Muscle of arm (tissue), 1 donor: ENCODE measurements at regions not wholly inside any gene's neighbourhood (a gene's known extent, or its start where the extent isn't known, plus 50 kb on each side); places are given as distances from the start of the nearest gene placed in this dataset.

Source experiments
- DNase-seq: peaks from one replicate; pipeline ENCODE4 v3.0.0-alpha.2; 2013

DNA sequence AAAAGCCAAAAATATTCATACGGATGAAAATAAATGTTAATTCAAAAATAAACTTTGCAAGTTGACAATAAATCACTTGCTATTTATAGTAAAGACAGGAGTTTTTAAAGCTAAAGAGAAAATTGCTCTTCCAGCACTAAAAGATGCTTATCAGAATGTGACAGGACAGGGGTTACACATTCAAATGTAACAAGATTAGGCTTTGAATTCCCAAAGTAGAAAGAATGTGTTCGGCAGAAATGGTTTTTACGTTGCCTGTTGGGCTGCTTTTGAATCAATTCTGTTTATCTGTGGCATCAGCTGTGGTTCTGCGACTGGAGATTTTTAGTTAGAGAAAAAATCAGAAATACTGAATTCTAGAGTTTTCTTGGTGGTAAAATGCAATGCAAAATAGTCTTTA lies 669.4 kb downstream of the CPS1 start:
- no peak for DNase-seq

- no peak for DNase-seq
Measured at GRCh38 chr2:211228559-211228958, 672.2 kb downstream of the CPS1 start.

DNA sequence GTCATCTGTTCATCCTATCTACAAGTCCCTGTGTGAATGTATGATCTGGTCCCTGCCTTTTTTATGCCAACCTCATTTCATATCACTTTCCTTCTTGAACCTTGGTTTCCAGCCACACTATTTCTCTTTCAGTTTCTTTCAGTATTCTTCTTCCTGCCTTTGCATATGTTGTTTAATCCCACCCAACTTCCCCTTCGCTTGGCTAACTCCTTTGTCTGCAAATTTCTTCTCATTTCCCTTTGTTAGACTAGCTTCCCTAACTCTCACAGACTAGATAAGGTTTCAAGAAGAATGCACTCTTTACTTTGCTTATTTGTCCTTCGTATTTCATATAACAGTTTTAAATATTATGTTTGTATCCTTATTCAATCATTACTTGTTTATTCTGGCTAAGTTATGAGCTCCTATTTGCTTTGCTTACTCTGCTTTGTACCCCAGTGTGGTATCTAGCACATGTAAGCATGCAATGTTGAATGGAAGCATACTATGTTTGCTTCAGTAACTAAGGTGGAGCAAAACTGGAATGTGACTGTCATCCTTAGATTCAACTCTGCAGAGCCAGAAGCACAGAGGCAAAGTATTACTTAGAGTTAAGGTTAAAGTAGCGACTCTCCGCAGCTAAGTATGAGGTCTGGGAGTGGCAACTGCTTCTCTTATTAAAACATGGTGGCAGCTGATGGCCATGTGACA lies 681.3 kb downstream of the CPS1 start:
- no peak for DNase-seq

DNA sequence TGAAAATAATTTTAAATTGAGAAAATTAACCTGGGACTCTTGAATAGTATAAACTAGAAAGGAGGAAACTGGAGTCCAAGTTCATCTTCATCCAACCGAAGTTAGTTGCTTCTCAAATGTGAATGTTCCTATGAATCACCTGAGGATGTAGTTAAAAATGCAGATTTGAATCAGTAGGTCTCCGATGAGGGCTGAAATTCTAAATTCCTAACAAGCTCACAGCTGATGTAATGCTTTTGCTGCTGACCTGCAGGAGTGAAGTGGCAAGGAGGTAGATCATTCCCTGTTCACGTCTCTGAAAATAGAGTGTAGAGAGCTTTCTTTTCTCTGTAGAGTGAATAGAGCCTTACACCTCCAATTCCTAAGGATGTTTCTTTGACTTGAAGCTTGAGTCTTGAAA lies 685.5 kb downstream of the CPS1 start:
- no peak for DNase-seq

- no peak for DNase-seq
Measured at GRCh38 chr2:211247751-211248150, 691.4 kb downstream of the CPS1 start.

DNA sequence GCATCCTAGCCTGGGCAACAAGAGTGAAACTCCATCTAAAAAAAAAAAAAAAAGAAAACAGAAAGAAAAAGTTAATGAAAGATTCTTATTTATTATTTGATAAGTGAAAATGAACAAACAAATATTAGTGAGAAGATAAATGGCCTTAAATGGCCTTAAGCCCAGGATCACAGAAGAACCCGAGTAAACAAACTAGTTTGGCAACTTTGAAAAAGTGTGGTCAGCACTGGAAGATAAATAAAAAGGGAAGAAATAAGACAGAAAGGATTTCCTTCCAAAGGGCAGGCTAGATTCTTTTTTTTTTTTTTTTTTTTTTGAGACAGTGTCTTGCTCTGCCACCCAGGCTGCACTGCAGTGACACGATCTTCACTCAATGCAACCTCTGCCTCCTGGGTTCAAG lies 692.4 kb downstream of the CPS1 start:
- DNase-seq = no peak

- no peak for DNase-seq
Measured at GRCh38 chr2:211251016-211251415, 694.6 kb downstream of the CPS1 start.

- DNase-seq = no peak
Measured at GRCh38 chr2:211258646-211259335, 702.4 kb downstream of the CPS1 start.

- no peak for DNase-seq
Measured at GRCh38 chr2:211259831-211260476, 703.6 kb downstream of the CPS1 start.

GRCh38 chr2:211270257-211270656 lies 713.9 kb downstream of the CPS1 start:
- DNase-seq = no peak

DNA sequence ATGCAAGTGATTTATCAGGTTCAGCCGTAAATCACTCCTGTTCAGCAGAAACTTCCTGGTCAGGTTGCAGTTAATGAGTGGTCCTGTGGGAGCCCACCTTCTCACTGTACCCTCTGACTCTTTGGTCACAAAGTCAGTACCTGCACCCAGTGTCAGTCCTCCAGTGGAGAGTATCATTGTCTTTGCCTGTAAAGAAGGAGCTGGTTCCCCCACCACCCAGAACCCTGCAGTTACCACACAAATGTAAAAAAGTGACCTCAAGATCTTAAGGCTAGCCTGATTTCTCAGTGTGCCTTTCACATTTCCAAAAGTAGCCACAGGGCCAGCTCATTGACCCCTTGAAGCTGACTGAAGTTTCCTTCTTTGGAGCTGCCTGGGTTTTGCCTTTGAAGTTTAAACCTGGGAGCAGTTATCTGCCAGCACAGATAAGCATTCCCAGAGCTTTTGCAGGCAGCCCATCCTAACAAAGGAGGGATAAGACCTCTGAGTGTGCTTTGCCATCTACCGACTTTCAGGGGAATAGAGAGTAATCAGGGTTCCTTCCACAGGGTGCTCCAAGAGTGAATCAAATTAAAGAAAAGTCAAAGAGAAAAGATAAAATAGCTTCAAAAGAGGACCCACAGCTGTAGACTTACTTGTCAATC lies 725.2 kb downstream of the CPS1 start:
- no peak for DNase-seq

GRCh38 chr2:211302676-211303075 lies 746.3 kb downstream of the CPS1 start:
- no peak for DNase-seq

DNA sequence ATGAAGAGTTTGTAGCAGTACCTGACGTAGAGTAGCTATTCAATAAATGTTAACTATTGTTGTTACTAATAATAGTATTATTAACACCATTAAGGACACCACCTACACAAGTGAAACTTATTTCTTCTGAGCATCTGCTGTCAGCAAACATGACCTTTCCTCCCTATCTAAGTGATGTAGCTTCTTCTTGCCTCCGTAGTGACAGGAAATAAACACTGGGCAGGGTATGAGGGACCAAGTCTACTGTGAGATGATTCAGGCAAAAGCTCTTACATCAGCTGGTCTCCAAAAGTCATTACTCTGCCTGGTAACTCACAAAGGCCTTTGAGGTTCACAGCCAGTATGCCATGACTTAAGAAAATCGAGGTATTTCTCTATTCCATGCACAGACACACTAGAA lies 750.5 kb downstream of the CPS1 start:
- DNase-seq = no peak
